Tibial nerve (tissue), 4 donors: ENCODE measurements at regions not wholly inside any gene's neighbourhood (a gene's known extent, or its start where the extent isn't known, plus 50 kb on each side); places are given as distances from the start of the nearest gene placed in this dataset.

Experiments used
- CTCF ChIP-seq, 5 experiments: fragments of 200-600 bp in 3 of 5; fragments of 450-650 bp in 2 of 5; sonication (generic) in 3 of 5; IDR thresholded peaks; one replicate each; pipeline ENCODE4 v1.5.1; 2016 to 2019; ENCODE audit warnings: antibody characterized with exemption in 5 of 5, mild to moderate bottlenecking in 3 of 5, moderate library complexity in 2 of 5
- EP300 ChIP-seq, 2 donors: sonication (generic); formaldehyde crosslinking; IDR thresholded peaks; one replicate each; pipeline ENCODE4 v1.6.1; 2017; ENCODE audit warnings: antibody characterized with exemption in 2 of 2, mild to moderate bottlenecking in 1 of 2
- POLR2A ChIP-seq, 2 donors: fragments of 450-650 bp; IDR thresholded peaks; one replicate each; pipeline ENCODE4 v1.6.1; 2017; ENCODE audit warnings: antibody characterized with exemption in 2 of 2, mild to moderate bottlenecking in 2 of 2, moderate library complexity in 2 of 2

- TF ChIP-seq CTCF (IDR thresholded peaks at IDR 0.05) (no peak), POLR2A (IDR thresholded peaks at IDR 0.05) (no peak), EP300 (IDR thresholded peaks at IDR 0.05) (no peak)
Observed at GRCh38 chr13:52905701-52906100, 57.3 kb upstream of the PCDH8 start.
